Astrocyte of the spinal cord (primary cell): ENCODE measurements at regions not wholly inside any gene's neighbourhood (a gene's known extent, or its start where the extent isn't known, plus 50 kb on each side); places are given as distances from the start of the nearest gene placed in this dataset.

Experiments used
- DNase-seq: peaks from one replicate; pipeline ENCODE4 v3.0.0; 2011; ENCODE audit warnings: low read depth, low spot score
- H3K4me3 ChIP-seq: 2 replicates; pipeline ENCODE4 v1.5.1; 2011; ENCODE audit warnings: low read depth, mild to moderate bottlenecking, low read length, moderate library complexity
- CTCF ChIP-seq: IDR thresholded peaks from 2 replicates; pipeline ENCODE4 v1.5.1; 2012; ENCODE audit warnings: low read depth, mild to moderate bottlenecking, low read length, inconsistent platforms
- in situ Hi-C: cut with HindIII; loops from 2 replicates; pipeline ENCODE4 v1.10.0; 2017; ENCODE audit warnings: low sequenced_read_pairs

DNA sequence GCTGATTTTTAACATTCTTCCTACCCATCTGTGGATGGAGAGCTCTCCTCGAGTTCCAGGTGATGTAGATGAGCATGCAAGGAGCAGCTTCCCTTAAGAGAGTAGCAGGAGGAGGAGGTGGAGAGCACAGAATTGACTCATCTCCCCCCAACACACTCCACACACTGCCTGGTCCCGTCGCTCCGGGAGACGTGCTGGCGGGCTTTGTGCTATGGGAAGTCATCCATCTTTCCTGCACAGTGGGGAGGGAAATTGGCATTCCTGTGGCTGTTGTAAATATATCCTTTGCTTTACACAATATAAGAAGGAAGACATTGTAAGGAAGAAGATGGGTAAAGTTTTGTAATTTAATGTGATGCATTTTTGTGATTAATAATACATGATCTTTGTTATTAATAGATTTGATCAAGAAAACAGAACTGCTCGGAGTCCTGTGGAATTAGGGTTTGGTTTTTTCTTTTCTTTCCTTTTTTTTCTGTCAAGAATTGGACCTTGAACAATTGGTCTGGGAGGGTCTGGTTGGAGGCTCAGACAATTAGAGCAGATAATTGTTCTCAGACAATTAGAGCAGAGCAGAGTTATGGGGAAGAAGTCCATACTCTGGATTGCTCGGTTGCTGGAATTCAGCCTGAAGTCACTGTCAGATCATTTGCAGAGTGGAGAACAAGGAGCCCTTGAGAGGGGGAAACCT is 297.8 kb downstream of the GADD45G start:
- H3K4me3 ChIP-seq: no peak overlapping the region
- peak; percentile 90 for DNase-seq
- TF ChIP-seq CTCF: no peak
- in situ Hi-C loops: no loop called here

GRCh38 chr9:89903141-89903475 is 298.3 kb downstream of the GADD45G start:
- in situ Hi-C loops: no loop called here
- TF ChIP-seq CTCF: no peak
- no peak overlapping the region for H3K4me3 ChIP-seq
- DNase-seq: no peak

DNA sequence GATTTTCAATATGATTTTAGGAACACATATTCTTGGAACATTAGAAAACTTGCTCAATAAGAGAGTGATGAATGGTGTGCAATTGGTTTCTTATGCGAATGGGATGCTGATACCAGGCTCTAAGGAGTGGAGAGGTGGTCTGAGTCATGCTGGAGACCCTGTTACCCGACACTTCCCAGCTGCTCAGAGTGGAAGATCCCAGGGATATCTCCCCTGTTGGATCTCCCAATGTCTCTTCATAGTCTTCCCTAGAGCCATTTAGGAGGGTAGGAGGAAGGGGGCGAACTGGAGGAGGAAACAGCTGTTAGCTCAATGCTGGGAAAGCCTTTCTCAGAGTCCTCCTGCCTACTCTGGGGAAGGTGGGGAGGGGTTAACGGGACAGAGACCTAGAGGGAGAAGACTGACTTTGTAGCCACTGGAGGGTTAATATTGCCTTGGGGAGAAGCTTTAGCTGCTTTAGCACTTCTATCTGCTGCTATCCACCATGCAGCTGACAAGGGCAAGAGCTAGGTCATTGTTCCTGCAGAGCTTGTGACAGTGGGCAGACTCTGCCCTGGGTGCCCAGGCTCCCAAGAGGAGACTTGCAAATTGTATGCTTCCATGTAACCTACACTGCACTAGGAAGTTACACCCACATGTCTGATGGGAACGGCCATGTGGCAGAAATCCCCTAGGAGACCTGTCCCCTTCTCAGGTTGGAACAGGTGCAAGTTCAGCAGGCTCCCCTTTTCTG is 301.0 kb downstream of the GADD45G start:
- TF ChIP-seq CTCF: no peak
- no peak for DNase-seq
- in situ Hi-C loops: no loop called here
- H3K4me3 ChIP-seq: no peak overlapping the region

DNA sequence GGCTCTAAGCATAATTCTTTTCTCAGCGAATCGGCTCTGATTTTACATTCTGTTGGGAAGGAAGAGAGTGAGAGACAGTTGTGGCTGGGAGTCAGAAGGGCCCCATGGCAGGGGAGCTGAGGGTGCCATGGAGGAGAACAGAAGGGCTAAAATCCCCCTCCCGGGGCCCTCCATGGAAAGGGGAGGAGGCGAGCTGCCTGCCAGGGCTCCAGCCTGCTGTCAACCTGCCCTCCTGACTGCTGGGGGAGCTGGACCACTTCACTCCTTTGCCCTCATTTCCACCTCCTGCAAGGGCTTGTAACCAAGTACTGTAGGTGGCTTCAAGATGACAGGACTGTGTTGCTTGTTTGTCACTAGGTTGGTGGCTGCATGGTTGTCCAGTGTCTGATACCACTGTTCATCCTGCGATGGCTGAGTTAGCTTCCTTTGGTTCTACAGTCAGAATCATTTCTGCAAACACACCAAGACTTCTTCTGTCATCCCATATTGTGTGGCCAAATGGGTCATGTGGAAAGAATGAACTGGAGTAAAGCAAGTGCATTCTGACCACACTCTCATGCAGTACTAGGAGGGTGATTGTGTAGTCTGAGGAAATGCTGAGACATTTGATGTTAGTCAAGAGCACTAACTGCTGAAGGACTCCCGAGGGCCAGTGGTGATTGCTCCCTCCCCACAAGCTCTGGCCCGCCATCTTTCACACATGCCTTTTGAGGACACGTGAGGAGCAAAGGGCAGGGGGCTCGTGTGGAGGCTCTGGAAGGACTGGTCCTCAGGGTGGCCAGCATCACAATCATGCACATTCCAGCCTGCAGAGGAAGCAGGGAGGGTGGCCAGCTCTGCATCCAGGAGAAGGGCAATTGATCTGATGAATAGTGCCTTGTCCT is 307.2 kb downstream of the GADD45G start:
- DNase-seq: peak; percentile 30
- TF ChIP-seq CTCF: no peak
- in situ Hi-C loops: no loop called here
- no peak overlapping the region for H3K4me3 ChIP-seq

- in situ Hi-C loops: no loop called here
Measured at GRCh38 chr9:89912605-89912953, 307.8 kb downstream of the GADD45G start.

More at GRCh38 chr9:89912605-89912953, 307.8 kb downstream of the GADD45G start:
- no peak overlapping the region for H3K4me3 ChIP-seq
- DNase-seq: no peak
- no peak for TF ChIP-seq CTCF
